ENCODE measurements at regions not wholly inside any gene's neighbourhood (a gene's known extent, or its start where the extent isn't known, plus 50 kb on each side); places are given as distances from the start of the nearest gene placed in this dataset.
A peak's percentile ranks its signal among the peaks of the same experiment; 100 is the strongest.

DNA sequence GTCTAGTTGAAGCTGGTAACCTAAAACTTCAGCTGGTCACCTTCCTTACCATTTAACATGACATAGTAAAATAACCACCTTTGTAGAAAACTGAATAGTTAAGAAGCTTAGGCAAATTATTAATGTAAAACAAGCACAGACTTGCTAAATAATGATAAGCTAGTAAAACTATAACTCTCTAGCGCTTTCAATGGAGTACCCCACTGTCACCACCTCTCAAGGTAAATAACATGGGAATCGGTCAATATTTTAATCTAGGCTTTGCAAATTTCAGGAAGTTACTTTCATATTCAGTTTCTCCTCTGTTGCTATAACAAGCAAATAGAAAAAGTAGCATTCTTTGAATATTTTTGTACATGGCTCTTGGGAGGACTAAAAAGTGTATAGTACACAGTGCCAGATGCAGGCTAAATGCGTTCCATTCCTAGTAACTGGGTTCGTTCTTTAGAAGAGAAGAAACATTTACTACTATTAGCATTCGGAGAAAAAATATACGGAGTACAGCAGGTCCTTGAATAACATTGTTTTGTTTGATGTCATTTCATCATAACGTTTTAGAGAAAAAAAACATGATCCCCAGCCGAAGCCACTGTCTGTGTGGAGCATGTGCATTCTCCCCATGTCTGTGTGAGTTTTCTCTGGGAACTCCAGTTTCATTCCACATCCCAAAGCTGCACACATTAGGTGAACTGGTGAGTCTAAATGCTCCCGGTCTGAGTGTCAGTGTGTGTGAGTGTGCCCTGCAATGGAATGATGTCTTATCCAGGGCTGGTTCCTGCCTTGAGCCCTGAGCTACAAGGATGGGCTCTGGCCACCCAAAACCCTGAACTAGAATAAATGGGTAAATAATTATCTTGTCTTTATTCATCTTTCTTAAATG is 52.5 kb downstream of the EPRS1 start:
- no peak for DNase-seq (ENCODE audit: low spot score)

DNA sequence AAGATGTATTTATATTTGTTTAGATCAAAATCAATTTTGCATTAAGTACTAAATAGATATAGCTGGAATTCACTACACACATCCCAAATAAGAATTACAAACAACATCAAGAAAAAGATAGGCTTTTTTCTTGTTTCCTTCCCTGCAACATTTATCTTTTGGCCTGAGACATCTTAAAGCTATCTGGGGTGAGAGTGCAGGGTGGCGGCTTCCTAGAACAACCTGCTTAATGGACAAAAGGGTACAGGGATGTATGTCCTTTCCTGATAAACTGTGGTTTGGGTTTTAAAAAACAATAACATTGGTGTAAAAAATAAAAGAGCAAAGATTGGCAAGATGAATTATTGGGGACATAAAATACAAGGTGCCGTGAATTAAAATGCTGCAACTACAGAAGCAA is 54.4 kb downstream of the EPRS1 start:
- no peak for DNase-seq (ENCODE audit: low spot score)

DNA sequence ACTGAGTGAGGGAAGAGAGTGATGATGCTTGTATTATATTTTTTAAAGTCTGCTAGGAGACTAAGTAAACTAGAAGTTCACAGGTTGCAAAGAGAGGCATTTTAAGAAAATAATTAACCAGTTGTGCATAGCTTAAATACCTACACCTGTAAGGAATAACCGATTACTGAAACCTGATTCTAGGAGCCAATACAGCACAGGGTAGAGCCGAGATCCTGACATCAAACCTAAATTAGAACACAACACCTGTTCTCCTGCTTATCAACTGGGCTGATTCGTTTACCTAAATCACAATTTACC is 54.8 kb downstream of the EPRS1 start:
- DNase-seq (ENCODE audit: low spot score): no peak

DNA sequence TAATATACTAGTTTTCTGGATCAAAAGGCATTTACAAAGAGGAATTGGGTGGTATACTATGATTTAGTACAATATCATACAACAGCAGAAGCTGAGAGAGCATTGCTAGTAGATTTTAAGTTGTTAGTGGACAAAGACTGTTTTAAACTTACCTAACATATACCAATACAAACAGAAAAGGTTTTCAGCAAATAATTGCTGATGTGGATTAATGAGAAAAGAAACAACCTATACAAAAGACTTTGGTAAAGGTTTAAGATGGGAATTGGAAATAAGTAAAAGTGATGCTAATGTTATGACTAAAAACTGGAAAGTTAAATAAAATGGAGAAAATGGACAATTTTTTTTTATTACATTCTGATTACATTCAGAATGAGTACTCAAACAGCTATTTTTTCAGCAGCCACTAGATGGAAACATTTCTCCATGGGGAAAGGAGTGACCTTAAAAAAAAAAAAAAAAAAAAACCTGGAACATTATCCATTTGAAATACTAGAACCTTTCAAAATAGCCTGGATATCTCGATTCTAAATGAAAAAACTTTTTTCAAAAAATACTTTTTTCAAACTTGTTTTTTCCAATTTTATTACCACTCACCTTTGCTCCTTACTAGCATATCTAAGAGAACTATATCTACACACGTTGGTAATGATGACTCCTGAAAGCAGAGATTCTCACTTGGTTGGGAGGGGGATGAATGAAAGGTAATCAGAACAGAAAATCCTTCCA is 55.4 kb downstream of the EPRS1 start:
- peak; percentile 62 for DNase-seq (ENCODE audit: low spot score)

DNA sequence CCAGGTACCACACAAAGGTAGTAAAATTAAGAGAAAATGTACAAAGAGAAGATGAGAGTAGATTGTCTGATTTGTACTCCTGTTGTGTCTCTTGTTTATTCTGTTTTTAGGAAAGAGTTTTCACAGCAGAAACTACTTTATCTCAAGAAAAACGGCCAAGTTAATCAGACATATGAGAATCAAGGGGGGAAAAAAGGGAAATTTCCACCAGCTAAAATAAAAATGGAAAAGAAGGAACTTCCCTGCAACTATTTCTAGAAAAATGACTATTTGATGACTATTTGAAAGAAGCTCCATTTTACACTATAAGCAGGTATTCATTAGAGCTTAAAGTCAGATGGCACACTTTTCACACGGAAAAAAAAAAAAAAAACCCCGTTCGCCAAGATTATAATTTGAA is 56.5 kb downstream of the EPRS1 start:
- no peak for DNase-seq (ENCODE audit: low spot score)

DNA sequence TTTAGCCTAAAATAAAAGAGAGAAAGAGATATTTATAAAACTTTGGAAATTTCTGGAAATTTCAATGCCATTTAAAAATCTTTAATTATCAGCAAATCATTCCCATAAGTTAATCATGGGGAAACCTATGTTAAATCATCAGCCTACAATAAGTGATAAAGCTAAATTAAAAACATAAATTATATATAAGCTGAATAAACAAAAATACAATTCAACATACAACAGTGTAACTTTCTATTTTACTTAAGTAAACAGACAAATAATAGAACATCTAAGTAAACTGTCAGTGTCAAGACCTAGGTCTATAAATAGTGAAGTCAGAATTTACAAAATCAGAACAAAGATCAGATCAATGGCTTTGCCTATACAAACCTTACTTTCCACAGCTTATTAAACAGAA is 57.5 kb downstream of the EPRS1 start:
- DNase-seq (ENCODE audit: low spot score): no peak

DNA sequence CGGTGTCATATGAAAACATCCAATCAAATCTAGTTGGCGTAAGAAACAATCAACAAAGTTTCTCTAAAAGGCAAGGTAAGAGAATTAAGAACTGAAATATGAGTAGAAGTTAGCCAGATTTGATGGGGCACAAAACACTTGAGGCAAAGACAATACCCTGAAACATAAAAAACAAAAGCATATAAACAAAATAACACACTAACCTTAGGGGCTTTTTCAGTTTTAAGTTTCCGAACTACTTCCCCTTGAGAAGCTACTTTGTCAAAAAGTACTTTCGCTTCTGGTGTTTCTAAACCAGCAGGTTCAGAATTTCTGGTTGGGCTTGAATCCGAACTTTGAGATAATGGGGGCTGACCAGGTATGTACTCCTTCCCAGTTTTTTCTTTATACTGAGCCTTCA is 57.9 kb downstream of the EPRS1 start:
- no peak for DNase-seq (ENCODE audit: low spot score)

DNA sequence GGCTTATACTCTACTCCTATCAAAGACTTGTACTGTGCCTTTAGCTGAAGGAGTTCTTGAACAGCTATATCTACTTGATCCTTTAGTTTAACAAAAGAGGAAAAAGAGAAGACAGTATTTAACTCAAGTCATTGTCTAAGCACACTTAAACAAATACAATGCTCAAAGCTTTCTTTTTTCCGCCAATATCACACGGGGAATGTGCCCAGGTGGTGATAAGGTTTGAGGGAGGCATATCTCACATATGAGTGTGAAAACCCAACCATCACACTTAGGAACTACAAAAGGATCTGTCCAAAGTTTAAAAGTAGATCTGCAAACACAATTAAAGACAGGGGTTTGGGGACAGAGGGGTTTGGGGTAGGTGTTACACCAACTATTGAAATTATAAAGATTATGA is 59.0 kb upstream of the SLC30A10 start:
- no peak for DNase-seq (ENCODE audit: low spot score)

DNA sequence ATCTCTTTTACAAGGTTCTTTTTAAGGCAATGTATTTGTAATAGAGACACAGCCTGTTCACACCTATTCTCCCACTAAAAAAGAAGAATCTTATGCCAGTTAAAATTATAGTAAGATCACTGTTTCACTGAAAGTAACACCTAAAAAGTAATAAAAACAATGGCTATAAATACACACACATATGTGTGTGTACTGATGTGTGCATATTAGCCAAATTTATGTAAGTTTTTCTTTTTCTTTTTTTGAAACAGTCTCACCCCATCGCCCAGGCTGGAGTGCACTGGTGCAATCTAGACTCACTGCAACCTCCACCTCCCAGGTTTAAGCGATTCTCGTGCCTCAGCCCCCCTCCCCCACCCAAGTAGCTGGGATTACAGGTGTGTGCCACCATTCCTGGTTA is 56.8 kb upstream of the SLC30A10 start:
- DNase-seq (ENCODE audit: low spot score): no peak
